ENCODE measurements at regions not wholly inside any gene's neighbourhood (a gene's known extent, or its start where the extent isn't known, plus 50 kb on each side); places are given as distances from the start of the nearest gene placed in this dataset.

DNA sequence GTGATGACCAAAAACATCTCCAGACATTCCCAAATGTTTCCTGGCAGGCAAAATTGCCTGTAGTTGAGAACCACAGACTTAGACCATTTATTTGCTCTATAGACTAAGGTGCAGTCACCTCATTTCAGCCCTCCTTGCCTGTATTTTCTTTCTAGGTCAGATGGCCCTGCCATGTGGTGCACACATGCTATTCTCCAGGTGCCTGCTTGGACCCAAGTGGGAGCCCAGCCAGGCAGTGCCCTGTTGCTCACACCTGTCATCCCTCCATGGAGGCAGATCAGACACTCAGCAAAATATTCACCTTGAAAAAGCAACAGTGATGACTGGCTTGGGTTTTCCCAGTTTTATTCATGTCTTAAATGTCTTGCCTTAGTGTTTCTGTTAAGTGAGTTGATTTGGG is 311.4 kb downstream of the TFAP2C start:
- Mint-ChIP-seq H3K27me3 (peaks cover 14 to 20% of the 10 kb centered on the region in 2 donors), H3K36me3 (no peaks in the 10 kb centered on the region), H3K9me3 (no peaks in the 10 kb centered on the region), H3K4me3 (no peak overlapping the region), H3K27ac (no peak overlapping the region), H3K4me1 (ENCODE audit: low read depth in 2 of 2) (no peaks in the 10 kb centered on the region)
- DNase-seq (ENCODE audit: low spot score) (no peak), ATAC-seq (no peak)

- Mint-ChIP-seq H3K36me3 (no peaks in the 10 kb centered on the region), H3K27ac (no peak overlapping the region), H3K9me3 (no peaks in the 10 kb centered on the region), H3K4me3 (no peak overlapping the region), H3K4me1 (ENCODE audit: low read depth in 2 of 2) (no peaks in the 10 kb centered on the region), H3K27me3 (peaks cover 13 to 21% of the 10 kb centered on the region in 2 donors)
- DNase-seq (ENCODE audit: low spot score) (no peak), ATAC-seq (no peak)
Observed at GRCh38 chr20:56941101-56941686, 312.1 kb downstream of the TFAP2C start.

- ATAC-seq (no peak), DNase-seq (ENCODE audit: low spot score) (no peak)
- H3K36me3 Mint-ChIP-seq = no peaks in the 10 kb centered on the region
- no peaks in the 10 kb centered on the region for H3K4me1 Mint-ChIP-seq (ENCODE audit: low read depth in 2 of 2)
- H3K9me3 Mint-ChIP-seq = no peaks in the 10 kb centered on the region
- H3K27ac Mint-ChIP-seq = no peak overlapping the region
- peaks cover 22 to 35% of the 10 kb centered on the region in 2 donors for H3K27me3 Mint-ChIP-seq
- H3K4me3 Mint-ChIP-seq = no peak overlapping the region
Observed at GRCh38 chr20:56943946-56944945, 315.1 kb downstream of the TFAP2C start.

GRCh38 chr20:56945057-56945456 is 316.0 kb downstream of the TFAP2C start:
- Mint-ChIP-seq H3K36me3 (no peaks in the 10 kb centered on the region), H3K9me3 (no peaks in the 10 kb centered on the region), H3K27ac (no peak overlapping the region), H3K27me3 (peaks cover 22 to 33% of the 10 kb centered on the region in 2 donors), H3K4me1 (ENCODE audit: low read depth in 2 of 2) (no peaks in the 10 kb centered on the region), H3K4me3 (no peak overlapping the region)
- DNase-seq (ENCODE audit: low spot score) (no peak), ATAC-seq (no peak)

- Mint-ChIP-seq H3K27ac (no peak overlapping the region), H3K27me3 (peaks cover 22 to 41% of the 10 kb centered on the region in 2 donors), H3K4me3 (no peak overlapping the region), H3K36me3 (no peaks in the 10 kb centered on the region), H3K4me1 (ENCODE audit: low read depth in 2 of 2) (no peaks in the 10 kb centered on the region), H3K9me3 (no peaks in the 10 kb centered on the region)
- ATAC-seq (no peak), DNase-seq (ENCODE audit: low spot score) (no peak)
Observed at GRCh38 chr20:56945901-56946300, 316.8 kb downstream of the TFAP2C start.

GRCh38 chr20:56949318-56949717 is 317.1 kb downstream of the BMP7 start:
- H3K36me3 Mint-ChIP-seq = no peaks in the 10 kb centered on the region
- peaks cover 20 to 32% of the 10 kb centered on the region in 2 donors for H3K27me3 Mint-ChIP-seq
- no peaks in the 10 kb centered on the region for H3K9me3 Mint-ChIP-seq
- no peaks in the 10 kb centered on the region for H3K4me1 Mint-ChIP-seq (ENCODE audit: low read depth in 2 of 2)
- H3K4me3 Mint-ChIP-seq = no peak overlapping the region
- peak in 1 of 2 donors; percentile 32 for ATAC-seq
- H3K27ac Mint-ChIP-seq = no peak overlapping the region
- no peak for DNase-seq (ENCODE audit: low spot score)

- no peak for ATAC-seq
- Mint-ChIP-seq H3K4me1 (ENCODE audit: low read depth in 2 of 2) (no peaks in the 10 kb centered on the region), H3K36me3 (no peaks in the 10 kb centered on the region), H3K27me3 (peaks cover 16 to 19% of the 10 kb centered on the region in 2 donors), H3K4me3 (no peak overlapping the region), H3K9me3 (no peaks in the 10 kb centered on the region), H3K27ac (no peak overlapping the region)
- no peak for DNase-seq (ENCODE audit: low spot score)
Observed at GRCh38 chr20:56952258-56953047, 314.0 kb downstream of the BMP7 start.

DNA sequence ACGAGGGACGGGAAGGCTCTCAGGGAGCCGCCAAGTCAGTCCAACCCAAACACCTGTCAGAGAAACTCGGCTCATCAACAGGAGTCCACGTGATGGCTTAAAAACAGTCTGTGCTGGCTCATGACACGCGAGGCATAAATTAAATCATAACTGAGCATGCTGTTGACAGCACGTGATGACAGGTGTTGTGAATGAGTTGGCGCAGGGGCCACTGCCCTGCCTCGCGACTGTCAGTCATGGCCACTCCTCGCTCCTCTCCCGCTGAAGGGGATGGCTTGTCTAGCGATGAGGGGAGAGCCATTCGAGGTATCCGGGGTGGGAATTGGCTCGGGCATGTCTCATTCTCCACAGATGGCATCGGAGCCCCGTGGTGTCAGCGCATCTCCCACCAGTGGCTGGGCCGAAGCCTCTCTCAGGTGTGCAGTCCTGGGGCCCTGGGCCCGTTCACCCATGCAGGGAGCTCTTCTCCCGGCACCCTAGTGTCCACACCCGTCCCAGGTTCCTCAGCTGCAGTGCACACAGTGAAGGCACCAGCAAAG is 313.3 kb downstream of the BMP7 start:
- H3K4me1 Mint-ChIP-seq (ENCODE audit: low read depth in 2 of 2) = no peaks in the 10 kb centered on the region
- no peaks in the 10 kb centered on the region for H3K36me3 Mint-ChIP-seq
- H3K27me3 Mint-ChIP-seq = peaks cover 17 to 21% of the 10 kb centered on the region in 2 donors
- H3K9me3 Mint-ChIP-seq = no peaks in the 10 kb centered on the region
- H3K4me3 Mint-ChIP-seq = no peak overlapping the region
- DNase-seq (ENCODE audit: low spot score) (no peak), ATAC-seq (no peak)
- H3K27ac Mint-ChIP-seq = no peak overlapping the region

DNA sequence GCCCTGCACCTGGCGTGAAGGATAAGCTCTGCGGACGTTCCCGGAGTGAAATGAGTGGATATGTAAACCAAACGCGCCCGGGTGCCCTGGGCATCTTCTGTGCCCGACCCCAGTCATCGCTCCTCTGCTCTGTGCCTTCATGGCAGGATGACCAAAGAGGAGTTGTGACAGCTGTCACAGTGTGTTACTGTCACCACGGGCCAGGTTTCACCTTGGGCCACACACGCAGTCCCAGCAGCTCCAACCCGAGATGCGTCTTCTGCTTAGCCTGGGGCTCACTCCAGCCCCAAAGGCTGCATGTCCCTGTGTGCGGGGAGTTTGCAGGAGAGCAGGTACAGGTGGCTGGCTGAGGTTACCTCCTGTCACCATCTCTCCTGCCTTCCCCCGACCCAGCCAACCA is 311.6 kb downstream of the BMP7 start:
- no peaks in the 10 kb centered on the region for H3K4me1 Mint-ChIP-seq (ENCODE audit: low read depth in 2 of 2)
- H3K9me3 Mint-ChIP-seq = no peaks in the 10 kb centered on the region
- H3K27ac Mint-ChIP-seq = no peak overlapping the region
- no peak overlapping the region for H3K4me3 Mint-ChIP-seq
- peaks cover 27% of the 10 kb centered on the region in 2 donors for H3K27me3 Mint-ChIP-seq
- no peak for DNase-seq (ENCODE audit: low spot score)
- H3K36me3 Mint-ChIP-seq = no peaks in the 10 kb centered on the region
- peak; percentile 29 to 32 for ATAC-seq

- Mint-ChIP-seq H3K9me3 (no peaks in the 10 kb centered on the region), H3K4me1 (ENCODE audit: low read depth in 2 of 2) (no peaks in the 10 kb centered on the region), H3K36me3 (no peaks in the 10 kb centered on the region), H3K4me3 (no peak overlapping the region), H3K27ac (no peak overlapping the region), H3K27me3 (peaks cover 18 to 27% of the 10 kb centered on the region in 2 donors)
- DNase-seq (ENCODE audit: low spot score) = no peak
- ATAC-seq = no peak
Observed at GRCh38 chr20:56955680-56956079, 310.8 kb downstream of the BMP7 start.

DNA sequence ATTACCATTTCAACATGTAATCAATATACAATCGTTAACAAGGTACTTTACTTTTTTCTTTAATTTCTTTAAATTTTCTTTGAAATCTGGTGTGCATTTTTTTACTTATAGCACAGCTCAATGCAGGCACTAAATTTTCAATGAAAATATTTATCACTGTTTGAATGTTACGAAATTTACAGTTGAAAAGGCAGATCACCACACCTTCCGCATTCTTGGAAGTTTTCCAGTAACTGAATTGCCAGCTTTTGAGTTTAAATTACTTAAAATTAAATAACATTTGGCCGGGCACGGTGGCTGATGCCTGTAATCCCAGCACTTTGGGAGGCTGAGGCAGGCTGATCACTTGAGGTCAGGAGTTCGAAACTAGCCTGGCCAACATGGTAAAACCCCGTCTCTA is 309.9 kb downstream of the BMP7 start:
- Mint-ChIP-seq H3K36me3 (no peaks in the 10 kb centered on the region), H3K9me3 (no peaks in the 10 kb centered on the region), H3K4me3 (no peak overlapping the region), H3K27me3 (peaks cover 16 to 27% of the 10 kb centered on the region in 2 donors), H3K27ac (no peak overlapping the region), H3K4me1 (ENCODE audit: low read depth in 2 of 2) (no peaks in the 10 kb centered on the region)
- DNase-seq (ENCODE audit: low spot score) (no peak), ATAC-seq (no peak)

DNA sequence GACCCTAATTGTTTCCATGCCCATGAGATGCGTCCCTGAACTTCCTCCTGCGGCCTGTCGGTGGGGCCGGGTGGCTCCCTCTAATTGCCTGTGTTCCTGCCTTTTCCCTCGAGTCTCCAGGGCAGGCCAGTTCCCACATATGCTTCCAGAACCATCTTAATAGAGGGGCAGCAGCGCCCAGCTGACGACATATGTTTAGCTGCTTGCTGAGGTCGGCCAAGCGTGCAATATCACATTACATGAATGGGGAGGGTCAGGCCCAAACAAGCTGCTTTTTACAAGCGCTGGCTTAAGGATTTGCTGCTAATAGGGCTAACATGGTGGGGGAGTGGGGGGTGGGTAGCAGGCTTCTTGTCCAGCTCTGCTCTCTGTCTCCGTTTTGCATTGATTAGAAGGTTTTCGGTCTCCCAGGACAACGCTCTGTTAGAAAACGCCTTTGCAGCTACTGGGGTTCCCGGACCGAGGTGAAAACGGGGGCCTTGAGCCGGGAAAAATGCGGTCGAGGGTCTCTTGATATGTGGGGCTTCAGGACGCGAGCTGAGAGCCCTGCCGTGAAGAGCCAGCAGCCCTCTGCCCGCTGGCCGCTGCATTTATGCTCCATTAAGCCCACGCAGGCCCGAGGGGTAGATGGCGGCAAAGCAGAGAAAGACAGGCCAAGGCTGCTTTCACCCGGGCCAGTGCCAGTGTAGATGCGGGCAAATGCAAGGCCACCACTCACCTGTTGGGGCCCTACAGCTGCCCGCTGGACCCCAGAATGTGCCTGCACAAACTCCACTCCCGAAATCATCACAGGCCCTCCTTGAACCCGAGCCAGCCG is 308.5 kb downstream of the BMP7 start:
- no peak for ATAC-seq
- Mint-ChIP-seq H3K27ac (no peak overlapping the region), H3K4me3 (no peak overlapping the region), H3K36me3 (no peaks in the 10 kb centered on the region), H3K9me3 (no peaks in the 10 kb centered on the region), H3K4me1 (ENCODE audit: low read depth in 2 of 2) (no peaks in the 10 kb centered on the region), H3K27me3 (peaks cover 16 to 24% of the 10 kb centered on the region in 2 donors)
- no peak for DNase-seq (ENCODE audit: low spot score)

GRCh38 chr20:56964901-56965300 is 301.5 kb downstream of the BMP7 start:
- no peaks in the 10 kb centered on the region for H3K36me3 Mint-ChIP-seq
- no peaks in the 10 kb centered on the region for H3K4me1 Mint-ChIP-seq (ENCODE audit: low read depth in 2 of 2)
- peaks cover 5 to 12% of the 10 kb centered on the region in 2 donors for H3K27me3 Mint-ChIP-seq

More at GRCh38 chr20:56964901-56965300, 301.5 kb downstream of the BMP7 start:
- no peak for ATAC-seq
- no peak overlapping the region for H3K4me3 Mint-ChIP-seq
- H3K9me3 Mint-ChIP-seq = no peaks in the 10 kb centered on the region
- no peak overlapping the region for H3K27ac Mint-ChIP-seq
- DNase-seq (ENCODE audit: low spot score) = no peak
